Endothelial cell of umbilical vein (primary cell): ENCODE measurements at regions not wholly inside any gene's neighbourhood (a gene's known extent, or its start where the extent isn't known, plus 50 kb on each side); places are given as distances from the start of the nearest gene placed in this dataset.

Experiments
- BruUV-seq: library from RNA; stranded (reverse); fragments of 400-500 nt; replicated peaks from 2 replicates; lab custom pipeline; 2021; lab: Mats Ljungman, UMichigan
- CTCF ChIA-PET: fragments of 300-600, 350-600 bp; sonication (Branson Sonifier 250); formaldehyde crosslinking; loops from one replicate; lab custom pipeline; 2021; ENCODE audit warnings: antibody characterized with exemption, inconsistent platforms; lab: Charles Lee
- POLR2A ChIA-PET: fragments of 300-600, 350-600 bp; sonication (Branson Sonifier 250); formaldehyde crosslinking; loops from one replicate; lab custom pipeline; 2021; ENCODE audit warnings: antibody characterized with exemption, inconsistent platforms; lab: Charles Lee
- DNase-seq: peaks from one replicate; pipeline ENCODE4 v3.0.0-alpha.2; 2011; ENCODE audit warnings: low read depth, low spot score
- FAIRE-seq: peaks from 2 replicates; lab custom pipeline; 2011; peaks lifted over from hg19 to GRCh38; lab: Jason Lieb, UNC
- H2AFZ ChIP-seq: 2 replicates; pipeline ENCODE4 v1.6.0; 2012; ENCODE audit warnings: low read depth, low read length, control low read depth, inconsistent platforms
- H3K27ac ChIP-seq: 2 replicates; pipeline ENCODE4 v1.5.1; 2011; ENCODE audit warnings: low read depth, mild to moderate bottlenecking, control low read depth, low read length, moderate library complexity; ENCODE audit not compliant: insufficient read depth
- H3K27me3 ChIP-seq, 2 experiments: 2 replicates each; pipeline versions ENCODE4 v1.6.0 to v1.6.1; 2011; ENCODE audit warnings: low read length in 2 of 2, mixed read lengths in 1 of 2; ENCODE audit not compliant: control insufficient read depth in 2 of 2, insufficient read depth in 2 of 2
- H3K36me3 ChIP-seq, 2 experiments: 2 replicates in 1 of 2; 3 replicates in 1 of 2; pipeline ENCODE4 v1.5.1; 2011; ENCODE audit warnings: low read length in 2 of 2, mild to moderate bottlenecking in 1 of 2, moderate library complexity in 1 of 2; ENCODE audit not compliant: control insufficient read depth in 2 of 2, insufficient read depth in 2 of 2; ENCODE audit errors: extremely low read depth in 1 of 2
- H3K4me1 ChIP-seq: 3 replicates; pipeline ENCODE4 v1.5.1; 2011; ENCODE audit warnings: mild to moderate bottlenecking, low read length; ENCODE audit not compliant: control insufficient read depth, insufficient read depth; ENCODE audit errors: extremely low read depth
- H3K4me2 ChIP-seq: 2 replicates; pipeline ENCODE4 v1.6.1; 2011; ENCODE audit warnings: low read length, control low read depth, mixed read lengths; ENCODE audit not compliant: insufficient read depth
- H3K4me3 ChIP-seq, 3 experiments: fragments of 200-600 bp in 1 of 3; sonication (generic), shearing (Covaris generic) in 1 of 3; replicated peaks in 1 of 3; 2 replicates each; pipeline ENCODE4 v1.5.1; 2011 to 2016; ENCODE audit warnings: control low read depth in 3 of 3, low read length in 3 of 3, mild to moderate bottlenecking in 2 of 3, inconsistent platforms in 1 of 3, low read depth in 1 of 3, moderate library complexity in 1 of 3; ENCODE audit not compliant: insufficient read depth in 1 of 3
- H3K79me2 ChIP-seq: 2 replicates; pipeline ENCODE4 v1.6.0; 2012; ENCODE audit warnings: low read length, inconsistent platforms; ENCODE audit not compliant: control insufficient read depth, insufficient read depth
- H3K9ac ChIP-seq: replicated peaks from 2 replicates; pipeline ENCODE3; 2011; ENCODE audit warnings: low read length, control low read depth; ENCODE audit not compliant: insufficient read depth; ENCODE audit errors: extremely low read depth
- H3K9me1 ChIP-seq: replicated peaks from 3 replicates; pipeline ENCODE4 v1.6.0; 2011; ENCODE audit warnings: mild to moderate bottlenecking, low read length; ENCODE audit not compliant: control insufficient read depth, insufficient read depth; ENCODE audit errors: extremely low read depth
- H3K9me3 ChIP-seq: replicated peaks from 2 replicates; pipeline ENCODE4 v1.5.1; 2012; ENCODE audit warnings: low read length, inconsistent platforms; ENCODE audit not compliant: control insufficient read depth, insufficient read depth
- H4K20me1 ChIP-seq: replicated peaks from 2 replicates; pipeline ENCODE3; 2011; ENCODE audit warnings: mild to moderate bottlenecking, low read length; ENCODE audit not compliant: control insufficient read depth, insufficient read depth; ENCODE audit errors: extremely low read depth
- CTCF ChIP-seq, 2 donors: IDR thresholded peaks; 1 replicate in 1 of 2; 2 replicates in 1 of 2; pipeline ENCODE4 v1.5.1; 2011; ENCODE audit warnings: low read length in 2 of 2, mild to moderate bottlenecking in 2 of 2, moderate library complexity in 2 of 2, control low read depth in 1 of 2, inconsistent platforms in 1 of 2, low read depth in 1 of 2; ENCODE audit not compliant: insufficient read depth in 1 of 2; ENCODE audit errors: extremely low read depth in 1 of 2
- EZH2 ChIP-seq: IDR thresholded peaks from 2 replicates; pipeline ENCODE4 v1.6.1; 2012; ENCODE audit warnings: borderline replicate concordance, low read depth, mild to moderate bottlenecking, moderate library complexity, low read length, inconsistent platforms; ENCODE audit not compliant: severe bottlenecking
- FOS ChIP-seq: IDR thresholded peaks from 2 replicates; pipeline ENCODE4 v1.6.1; 2011; ENCODE audit warnings: mild to moderate bottlenecking, low read length, moderate library complexity, borderline replicate concordance; ENCODE audit not compliant: insufficient read depth
- GATA2 ChIP-seq: IDR thresholded peaks from 2 replicates; pipeline ENCODE4 v1.7.0; 2011; ENCODE audit warnings: low read depth, mild to moderate bottlenecking, moderate library complexity, mixed read lengths, low read length; ENCODE audit not compliant: insufficient read length, insufficient read depth
- JUN ChIP-seq: IDR thresholded peaks from 2 replicates; pipeline ENCODE4 v1.6.1; 2011; ENCODE audit warnings: borderline replicate concordance, low read depth; ENCODE audit not compliant: insufficient read length, insufficient read depth
- MAX ChIP-seq: IDR thresholded peaks from 2 replicates; pipeline ENCODE4 v1.6.1; 2011; ENCODE audit not compliant: insufficient read depth, insufficient read length
- MYC ChIP-seq: IDR thresholded peaks from one replicate; pipeline ENCODE4 v1.6.1; 2011; ENCODE audit warnings: mild to moderate bottlenecking, low read depth, low read length
- POLR2A ChIP-seq: IDR thresholded peaks from 2 replicates; pipeline ENCODE4 v1.6.1; 2012; ENCODE audit warnings: low read depth, mild to moderate bottlenecking, control low read depth, low read length
- POLR2AphosphoS5 ChIP-seq: IDR thresholded peaks from 2 replicates; pipeline ENCODE4 v1.6.1; 2012; ENCODE audit warnings: low read depth, mild to moderate bottlenecking, control low read depth, low read length, moderate library complexity; ENCODE audit not compliant: insufficient read depth
- dilution Hi-C: fragments of 300-500 bp; cut with MboI; formaldehyde crosslinking; loops from one replicate; pipeline ENCODE4 v1.15.0; 2019; ENCODE audit warnings: low sequenced_read_pairs; ENCODE audit not compliant: extremely low pct_ligation_motif_present
- intact Hi-C: fragments of 100-400 bp; cut with micrococcal nuclease; formaldehyde crosslinking; loops from one replicate; pipeline ENCODE4 v1.10.0; 2022

- CTCF ChIA-PET = no interaction called here
- no peak overlapping the region for H3K9ac ChIP-seq
- no peak overlapping the region for H3K4me2 ChIP-seq
- H3K36me3 ChIP-seq = no peaks in the 10 kb centered on the region
- BruUV-seq = no TSS peak
- no peaks in the 10 kb centered on the region for H3K27me3 ChIP-seq
- dilution Hi-C loops = no loop called here
- POLR2A ChIA-PET = no interaction called here
- H3K79me2 ChIP-seq = no peaks in the 10 kb centered on the region
- H3K4me1 ChIP-seq = no peaks in the 10 kb centered on the region
- no peaks in the 10 kb centered on the region for H4K20me1 ChIP-seq
- TF ChIP-seq JUN = no peak
- TF ChIP-seq MAX = no peak
- no peak for TF ChIP-seq FOS
- no peak for TF ChIP-seq MYC
- TF ChIP-seq POLR2A = no peak
- no peak for TF ChIP-seq EZH2
- TF ChIP-seq POLR2AphosphoS5 = no peak
- TF ChIP-seq GATA2 = no peak
- no peak for TF ChIP-seq CTCF (IDR thresholded peaks at IDR 0.05; ENCODE audit: extremely low read depth in 1 of 2, insufficient read depth in 1 of 2, low read depth in 1 of 2, low read length in 2 of 2)
- FAIRE-seq = no peak
- H3K4me3 ChIP-seq = no peak overlapping the region
- H3K9me3 ChIP-seq = no peaks in the 10 kb centered on the region
- H3K27ac ChIP-seq = no peak overlapping the region
- no peaks in the 10 kb centered on the region for H3K9me1 ChIP-seq
- no peak for DNase-seq
- no peak overlapping the region for H2AFZ ChIP-seq
- intact Hi-C loops = no loop called here
Observed at GRCh38 chr3:110767838-110768237, 303.8 kb upstream of the NECTIN3 start.
